Lower leg skin (tissue), 4 donors: ENCODE measurements at regions not wholly inside any gene's neighbourhood (a gene's known extent, or its start where the extent isn't known, plus 50 kb on each side); places are given as distances from the start of the nearest gene placed in this dataset.

Source experiments
- DNase-seq, 2 donors: peaks; one replicate each; pipeline ENCODE4 v3.0.0-alpha.2; 2019; ENCODE audit warnings: low spot score in 2 of 2
- H3K4me3 ChIP-seq: fragments of 200-600 bp; sonication (generic); 2 replicates; pipeline ENCODE4 v1.5.1; 2017; ENCODE audit warnings: mild to moderate bottlenecking, low read depth; ENCODE audit not compliant: poor library complexity, severe bottlenecking
- CTCF ChIP-seq, 3 donors: fragments of 450-650 bp; IDR thresholded peaks; one replicate each; pipeline ENCODE4 v1.5.1; 2016; ENCODE audit warnings: antibody characterized with exemption in 3 of 3, mild to moderate bottlenecking in 3 of 3, moderate library complexity in 2 of 3
- POLR2A ChIP-seq, 2 donors: fragments of 450-650 bp; IDR thresholded peaks; one replicate each; pipeline ENCODE4 v1.6.1; 2016 to 2017; ENCODE audit warnings: antibody characterized with exemption in 2 of 2, mild to moderate bottlenecking in 1 of 2, moderate library complexity in 1 of 2
- WGBS, 2 donors: methylation state at CpG; one replicate each; pipeline ENCODE4 v1.1.5; 2018; 5-methylcytosine and 5-hydroxymethylcytosine counted together
- intact Hi-C: fragments of 100-400 bp; cut with DNase I; formaldehyde crosslinking; loops from one replicate; pipeline ENCODE4 v1.15.0; 2023; ENCODE audit warnings: low total_unique reads

GRCh38 chr18:6579486-6579885 is 150.0 kb upstream of the ARHGAP28 start:
- intact Hi-C loops = no loop called here
- no peak for DNase-seq
- TF ChIP-seq CTCF (IDR thresholded peaks at IDR 0.05) (no peak), POLR2A (IDR thresholded peaks at IDR 0.05) (no peak)
- WGBS, 2 donors = 72 to 79% methylated on average over 5 of the region's 5 CpGs
- no peak overlapping the region for H3K4me3 ChIP-seq

- TF ChIP-seq CTCF (IDR thresholded peaks at IDR 0.05) (no peak), POLR2A (IDR thresholded peaks at IDR 0.05) (no peak)
- no peak overlapping the region for H3K4me3 ChIP-seq
- intact Hi-C loops = no loop called here
- DNase-seq = no peak
- WGBS, 2 donors = 81 to 93% methylated on average over 1 of the region's 1 CpG
These were observed 149.1 kb upstream of the ARHGAP28 start for GRCh38 chr18:6580401-6580800.

- no peak for DNase-seq
- 60 to 80% methylated on average over 1 of the region's 1 CpG for WGBS, 2 donors
- no peak for TF ChIP-seq POLR2A (IDR thresholded peaks at IDR 0.05)
- intact Hi-C loops = no loop called here
- no peak overlapping the region for H3K4me3 ChIP-seq
These were observed 139.6 kb upstream of the ARHGAP28 start for GRCh38 chr18:6589923-6590322.

- WGBS, 2 donors = 56 to 71% methylated on average over 3 of the region's 3 CpGs
- no peak for TF ChIP-seq CTCF (IDR thresholded peaks at IDR 0.05)
- TF ChIP-seq POLR2A (IDR thresholded peaks at IDR 0.05) = no peak
- DNase-seq = no peak
- intact Hi-C loops = no loop called here
- no peak overlapping the region for H3K4me3 ChIP-seq
These were observed 139.2 kb upstream of the ARHGAP28 start for GRCh38 chr18:6590326-6590725.

GRCh38 chr18:6591491-6591890 is 138.0 kb upstream of the ARHGAP28 start:
- no peak for DNase-seq
- TF ChIP-seq POLR2A (IDR thresholded peaks at IDR 0.05) (no peak), CTCF (IDR thresholded peaks at IDR 0.05) (no peak)
- 62 to 64% methylated on average over 4 of the region's 4 CpGs for WGBS, 2 donors
- intact Hi-C loops = no loop called here
- no peak overlapping the region for H3K4me3 ChIP-seq

- intact Hi-C loops = no loop called here
- 94% methylated on average over 2 of the region's 2 CpGs for WGBS, 2 donors
- TF ChIP-seq CTCF (IDR thresholded peaks at IDR 0.05) = no peak
- TF ChIP-seq POLR2A (IDR thresholded peaks at IDR 0.05) = no peak
- H3K4me3 ChIP-seq = no peak overlapping the region
- no peak for DNase-seq
These were observed 137.0 kb upstream of the ARHGAP28 start for GRCh38 chr18:6592522-6592921.
